Adrenal gland (tissue), 9 donors: ENCODE measurements at regions not wholly inside any gene's neighbourhood (a gene's known extent, or its start where the extent isn't known, plus 50 kb on each side); places are given as distances from the start of the nearest gene placed in this dataset.

Source experiments
- DNase-seq, 7 donors: peaks; one replicate each; pipeline ENCODE4 v3.0.0-alpha.2; 2019 to 2020
- H3K27ac ChIP-seq, 5 donors: fragments of 200-600 bp; sonication (generic) in 4 of 5; 1 replicate in 3 of 5; 2 replicates in 2 of 5; pipeline versions ENCODE4 v1.5.1 to v1.8.0; 2016 to 2020; ENCODE audit warnings: mild to moderate bottlenecking in 1 of 5
- H3K27me3 ChIP-seq: fragments of 200-600 bp; 2 replicates; pipeline ENCODE4 v1.8.0; 2021
- H3K36me3 ChIP-seq, 2 donors: fragments of 200-600 bp; replicated peaks in 1 of 2; 1 replicate in 1 of 2; 2 replicates in 1 of 2; pipeline versions ENCODE4 v1.5.1 to v1.8.0; 2018 to 2022
- H3K4me1 ChIP-seq, 2 donors: fragments of 200-600 bp; replicated peaks in 1 of 2; 1 replicate in 1 of 2; 2 replicates in 1 of 2; pipeline versions ENCODE4 v1.5.1 to v1.8.0; 2018 to 2021
- H3K4me3 ChIP-seq, 4 donors: fragments of 200-600 bp; sonication (generic) in 3 of 4; one replicate each; pipeline ENCODE4 v1.5.1; 2016 to 2018
- H3K9me3 ChIP-seq, 3 donors: fragments of 200-600 bp; sonication (generic) in 1 of 3; replicated peaks in 1 of 3; 1 replicate in 2 of 3; 2 replicates in 1 of 3; pipeline versions ENCODE4 v1.5.1 to v1.8.0; 2016 to 2021
- POLR2A ChIP-seq, 2 donors: fragments of 450-650 bp; IDR thresholded peaks; one replicate each; pipeline ENCODE4 v1.6.1; 2017; ENCODE audit warnings: antibody characterized with exemption in 2 of 2, mild to moderate bottlenecking in 2 of 2, moderate library complexity in 1 of 2
- WGBS, 4 donors: extraction: QIAGEN DNeasy Blood & Tissue Kit in 2 of 4; methylation state at CpG; one replicate each; pipeline versions ENCODE4 v1.1.5 to v1.1.7; 2013 to 2017; 5-methylcytosine and 5-hydroxymethylcytosine counted together
- intact Hi-C, 2 donors: fragments of 100-400 bp; cut with DNase I; formaldehyde crosslinking; loops; one replicate each; pipeline versions ENCODE4 v1.14.1 to v1.15.0; 2022 to 2023
- TF ChIP-seq, protein P1 (sequence below), 6 experiments: fragments of 450-650 bp in 4 of 6; fragments of 200-600 bp in 2 of 6; sonication (generic) in 1 of 6; IDR thresholded peaks; 1 replicate in 5 of 6; 2 replicates in 1 of 6; pipeline versions ENCODE4 v1.5.1 to v1.8.0; 2016 to 2021; ENCODE audit warnings: antibody characterized with exemption in 6 of 6, mild to moderate bottlenecking in 2 of 6, moderate library complexity in 1 of 6
- donor health status: healthy with polysubstance abuse.
- donor health status: Bipolar disorder and iron deficiency.
- donor health status: DM: yes; HTN: yes; CAD: no.
- donor health status: DM: no; HTN: no; CAD: no.
- donor health status: DM: no; HTN: no; CAD: no.

DNA sequence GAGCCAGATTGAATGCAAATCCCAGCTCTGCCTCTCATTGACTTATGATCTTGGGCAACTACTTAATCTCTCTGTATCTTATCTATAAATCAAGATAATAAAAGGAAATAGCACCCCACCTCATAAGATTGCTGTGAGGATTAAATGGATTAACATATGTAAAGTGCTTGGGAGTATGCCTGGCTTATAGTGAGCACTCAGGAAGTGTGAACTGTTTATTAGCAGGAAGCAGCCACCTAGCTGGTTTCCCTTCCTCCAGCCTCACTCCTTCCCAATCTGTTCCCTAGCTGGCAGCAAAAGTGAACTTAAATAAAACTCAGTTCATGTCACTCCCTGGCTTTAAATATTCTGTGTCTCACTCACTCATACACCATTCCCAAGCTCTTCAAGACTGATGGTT, 526.6 kb upstream of the PKDCC start:
- Histone ChIP-seq H3K4me1 (no peaks in the 10 kb centered on the region), H3K27ac (no peak overlapping the region), H3K9me3 (no peaks in the 10 kb centered on the region), H3K27me3 (no peaks in the 10 kb centered on the region), H3K4me3 (no peak overlapping the region), H3K36me3 (no peaks in the 10 kb centered on the region)
- DNase-seq = no peak
- TF ChIP-seq, protein P1, sequence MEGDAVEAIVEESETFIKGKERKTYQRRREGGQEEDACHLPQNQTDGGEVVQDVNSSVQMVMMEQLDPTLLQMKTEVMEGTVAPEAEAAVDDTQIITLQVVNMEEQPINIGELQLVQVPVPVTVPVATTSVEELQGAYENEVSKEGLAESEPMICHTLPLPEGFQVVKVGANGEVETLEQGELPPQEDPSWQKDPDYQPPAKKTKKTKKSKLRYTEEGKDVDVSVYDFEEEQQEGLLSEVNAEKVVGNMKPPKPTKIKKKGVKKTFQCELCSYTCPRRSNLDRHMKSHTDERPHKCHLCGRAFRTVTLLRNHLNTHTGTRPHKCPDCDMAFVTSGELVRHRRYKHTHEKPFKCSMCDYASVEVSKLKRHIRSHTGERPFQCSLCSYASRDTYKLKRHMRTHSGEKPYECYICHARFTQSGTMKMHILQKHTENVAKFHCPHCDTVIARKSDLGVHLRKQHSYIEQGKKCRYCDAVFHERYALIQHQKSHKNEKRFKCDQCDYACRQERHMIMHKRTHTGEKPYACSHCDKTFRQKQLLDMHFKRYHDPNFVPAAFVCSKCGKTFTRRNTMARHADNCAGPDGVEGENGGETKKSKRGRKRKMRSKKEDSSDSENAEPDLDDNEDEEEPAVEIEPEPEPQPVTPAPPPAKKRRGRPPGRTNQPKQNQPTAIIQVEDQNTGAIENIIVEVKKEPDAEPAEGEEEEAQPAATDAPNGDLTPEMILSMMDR (IDR thresholded peaks at IDR 0.05) = no peak
- no peak for TF ChIP-seq POLR2A (IDR thresholded peaks at IDR 0.05)
- intact Hi-C loops = no loop called here

DNA sequence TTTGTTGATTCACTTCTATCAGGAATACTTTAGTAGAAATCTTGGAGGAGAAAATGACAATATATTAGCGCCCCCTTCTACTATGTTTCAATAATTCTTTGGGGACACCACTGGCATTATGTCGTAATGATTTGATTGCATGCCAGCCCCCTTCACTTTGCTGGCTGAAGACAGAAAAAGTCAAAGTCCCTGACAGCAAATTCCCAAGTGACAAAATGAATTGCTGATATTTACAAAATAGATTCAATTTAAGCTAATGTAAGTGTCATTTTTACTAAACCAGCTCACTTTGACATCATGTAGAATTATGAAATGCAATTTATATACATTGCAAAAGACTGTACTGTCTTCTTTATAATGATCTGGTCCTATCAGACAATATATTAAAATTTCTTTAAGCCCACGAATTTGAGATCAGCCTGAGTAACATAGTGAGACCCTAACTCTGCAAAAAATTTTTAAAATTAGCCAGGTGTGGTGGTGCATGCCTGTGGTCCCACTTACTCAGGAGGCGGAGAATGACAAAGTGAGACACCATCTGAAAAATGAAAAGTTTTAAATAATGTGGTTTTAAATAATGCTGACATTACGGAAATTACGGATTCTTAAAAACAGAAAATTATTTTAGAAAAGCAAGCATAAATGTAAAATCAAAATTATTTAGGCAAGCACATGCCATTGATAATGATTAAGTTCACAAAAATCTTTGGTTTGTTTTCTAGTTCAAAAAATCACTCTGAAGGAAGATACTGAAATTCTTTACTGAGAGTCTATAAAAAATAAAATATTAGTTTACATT, 520.1 kb upstream of the PKDCC start:
- 87 to 90% (median 89%) methylated on average over 6 of the region's 6 CpGs for WGBS, 4 donors
- intact Hi-C loops = no loop called here
- no peaks in the 10 kb centered on the region for H3K9me3 ChIP-seq
- DNase-seq = no peak
- H3K36me3 ChIP-seq = no peaks in the 10 kb centered on the region
- TF ChIP-seq POLR2A (IDR thresholded peaks at IDR 0.05) = no peak
- TF ChIP-seq, protein P1 (IDR thresholded peaks at IDR 0.05) = no peak
- no peaks in the 10 kb centered on the region for H3K4me1 ChIP-seq
- no peak overlapping the region for H3K4me3 ChIP-seq
- H3K27me3 ChIP-seq = no peaks in the 10 kb centered on the region
- H3K27ac ChIP-seq = no peak overlapping the region

DNA sequence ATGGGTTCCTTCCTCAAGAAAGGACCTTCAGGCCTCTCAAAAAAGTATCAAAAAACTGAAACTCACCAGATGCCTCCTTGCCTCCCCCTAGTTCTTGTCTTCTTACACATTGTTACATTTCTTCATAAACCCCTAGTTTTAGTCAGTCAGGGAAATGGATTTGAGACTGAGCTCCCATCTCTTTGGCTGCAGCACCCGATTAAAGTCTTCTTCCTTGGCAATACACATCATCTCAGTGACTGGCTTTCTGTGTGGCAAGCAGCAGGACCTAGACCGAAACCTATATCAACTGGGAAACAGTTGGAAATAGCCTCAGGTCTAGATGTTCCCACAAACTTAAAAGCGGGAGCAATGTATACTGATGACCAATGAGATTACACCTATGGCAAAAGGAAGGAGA, 512.2 kb upstream of the PKDCC start:
- intact Hi-C loops = no loop called here
- H3K9me3 ChIP-seq = no peaks in the 10 kb centered on the region
- DNase-seq = no peak
- H3K27me3 ChIP-seq = no peaks in the 10 kb centered on the region
- TF ChIP-seq, protein P1 (IDR thresholded peaks at IDR 0.05) = no peak
- TF ChIP-seq POLR2A (IDR thresholded peaks at IDR 0.05) = no peak
- H3K27ac ChIP-seq = no peak overlapping the region
- no peak overlapping the region for H3K4me3 ChIP-seq
- H3K36me3 ChIP-seq = no peaks in the 10 kb centered on the region
- no peaks in the 10 kb centered on the region for H3K4me1 ChIP-seq
- 90 to 98% (median 93%) methylated on average over 3 of the region's 3 CpGs for WGBS, 4 donors

DNA sequence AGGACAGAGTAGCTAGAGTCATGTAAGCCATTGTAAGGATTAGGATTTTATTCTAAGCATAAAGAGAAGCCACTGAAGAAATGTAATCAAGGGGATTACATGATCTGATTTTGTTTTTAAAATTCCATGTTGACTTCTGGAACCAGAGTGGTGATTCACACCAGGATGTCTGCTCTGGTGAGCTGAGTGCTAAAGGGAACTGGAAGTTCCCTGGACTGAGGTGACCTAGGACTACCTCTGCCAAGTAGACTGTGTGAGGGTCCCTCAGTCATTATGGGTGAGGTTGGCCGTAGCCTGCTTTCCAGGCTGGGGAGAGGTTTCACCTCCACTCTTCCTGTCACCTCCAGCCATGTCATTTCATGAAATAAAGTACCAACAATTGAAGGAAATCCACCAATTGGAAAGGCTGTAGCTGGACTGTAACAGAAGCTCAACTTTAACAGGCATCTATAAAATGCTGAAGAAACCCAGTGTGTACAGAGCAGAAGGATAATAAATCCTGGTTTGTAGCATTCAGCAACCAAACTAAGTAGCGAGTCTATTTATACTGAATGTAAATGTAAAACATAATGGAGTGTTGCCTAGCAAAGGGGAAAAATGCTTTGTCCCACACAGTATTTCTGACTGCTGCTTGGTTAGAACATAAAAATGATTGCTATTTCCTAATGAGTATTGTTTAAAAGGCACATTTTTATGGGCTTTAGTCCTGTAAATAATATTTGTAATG, 507.4 kb upstream of the PKDCC start:
- TF ChIP-seq, protein P1 (IDR thresholded peaks at IDR 0.05) = no peak
- no peak for TF ChIP-seq POLR2A (IDR thresholded peaks at IDR 0.05)
- Histone ChIP-seq H3K27ac (no peak overlapping the region), H3K27me3 (no peaks in the 10 kb centered on the region), H3K9me3 (no peaks in the 10 kb centered on the region), H3K4me1 (no peaks in the 10 kb centered on the region), H3K4me3 (no peak overlapping the region), H3K36me3 (no peaks in the 10 kb centered on the region)
- WGBS, 4 donors = 75 to 94% (median 87%) methylated on average over 2 of the region's 2 CpGs
- DNase-seq = no peak
- intact Hi-C loops = no loop called here
